Mammary epithelial cell (primary cell): ENCODE measurements at regions not wholly inside any gene's neighbourhood (a gene's known extent, or its start where the extent isn't known, plus 50 kb on each side); places are given as distances from the start of the nearest gene placed in this dataset.

Source experiments
- EZH2 ChIP-seq: IDR thresholded peaks from 2 replicates; pipeline ENCODE4 v1.6.1; 2012; ENCODE audit warnings: low read length, inconsistent platforms, borderline replicate concordance
- TF ChIP-seq, protein P1 (sequence below), 2 donors: IDR thresholded peaks in 1 of 2; conservative IDR thresholded peaks in 1 of 2; 2 replicates each; pipeline ENCODE4 v1.5.1; 2011 to 2012; ENCODE audit warnings: inconsistent platforms in 2 of 2, low read length in 2 of 2, mild to moderate bottlenecking in 2 of 2, control low read depth in 1 of 2, low read depth in 1 of 2; ENCODE audit not compliant: insufficient read depth in 1 of 2; ENCODE audit errors: extremely low read depth in 1 of 2

DNA sequence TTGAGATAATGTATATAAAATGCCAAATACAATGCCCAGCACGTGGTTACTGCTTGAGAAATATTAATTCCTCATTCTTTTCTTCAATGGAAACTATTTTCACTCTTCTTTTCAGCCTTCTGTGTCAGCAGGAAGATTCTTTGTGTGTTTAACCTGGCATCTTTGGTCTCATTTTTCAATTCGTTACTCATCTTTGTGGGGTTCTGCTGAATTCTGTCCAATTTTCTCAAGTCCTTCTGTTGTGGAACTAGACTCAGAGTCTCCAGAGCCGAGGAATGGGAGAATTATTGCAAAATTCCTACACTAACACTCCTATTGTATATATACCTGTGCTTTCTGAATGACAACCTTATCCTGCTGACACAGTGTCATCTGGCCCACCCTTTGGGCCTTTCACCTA is 96.8 kb upstream of the RGMA start:
- TF ChIP-seq, protein P1, sequence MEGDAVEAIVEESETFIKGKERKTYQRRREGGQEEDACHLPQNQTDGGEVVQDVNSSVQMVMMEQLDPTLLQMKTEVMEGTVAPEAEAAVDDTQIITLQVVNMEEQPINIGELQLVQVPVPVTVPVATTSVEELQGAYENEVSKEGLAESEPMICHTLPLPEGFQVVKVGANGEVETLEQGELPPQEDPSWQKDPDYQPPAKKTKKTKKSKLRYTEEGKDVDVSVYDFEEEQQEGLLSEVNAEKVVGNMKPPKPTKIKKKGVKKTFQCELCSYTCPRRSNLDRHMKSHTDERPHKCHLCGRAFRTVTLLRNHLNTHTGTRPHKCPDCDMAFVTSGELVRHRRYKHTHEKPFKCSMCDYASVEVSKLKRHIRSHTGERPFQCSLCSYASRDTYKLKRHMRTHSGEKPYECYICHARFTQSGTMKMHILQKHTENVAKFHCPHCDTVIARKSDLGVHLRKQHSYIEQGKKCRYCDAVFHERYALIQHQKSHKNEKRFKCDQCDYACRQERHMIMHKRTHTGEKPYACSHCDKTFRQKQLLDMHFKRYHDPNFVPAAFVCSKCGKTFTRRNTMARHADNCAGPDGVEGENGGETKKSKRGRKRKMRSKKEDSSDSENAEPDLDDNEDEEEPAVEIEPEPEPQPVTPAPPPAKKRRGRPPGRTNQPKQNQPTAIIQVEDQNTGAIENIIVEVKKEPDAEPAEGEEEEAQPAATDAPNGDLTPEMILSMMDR (conservative IDR thresholded peaks at IDR 0.05 in 1 of 2, IDR thresholded peaks at IDR 0.05 in 1 of 2; ENCODE audit: extremely low read depth in 1 of 2, insufficient read depth in 1 of 2, low read depth in 1 of 2, low read length in 2 of 2), result no peak
- no peak for TF ChIP-seq EZH2
